HG03066 (cell line): ENCODE measurements at regions not wholly inside any gene's neighbourhood (a gene's known extent, or its start where the extent isn't known, plus 50 kb on each side); places are given as distances from the start of the nearest gene placed in this dataset.
"Not testable (repeated sequence)": the region's sequence is repeated elsewhere in the genome, so short reads cannot be mapped to it uniquely, and the experiment has no call there.

Experiments used
- ATAC-seq: cut with Tn5 transposase; IDR thresholded peaks from one replicate; pipeline ENCODE4 v1.9.1; 2021; ENCODE audit warnings: low read depth; ENCODE audit not compliant: unreplicated experiment

DNA sequence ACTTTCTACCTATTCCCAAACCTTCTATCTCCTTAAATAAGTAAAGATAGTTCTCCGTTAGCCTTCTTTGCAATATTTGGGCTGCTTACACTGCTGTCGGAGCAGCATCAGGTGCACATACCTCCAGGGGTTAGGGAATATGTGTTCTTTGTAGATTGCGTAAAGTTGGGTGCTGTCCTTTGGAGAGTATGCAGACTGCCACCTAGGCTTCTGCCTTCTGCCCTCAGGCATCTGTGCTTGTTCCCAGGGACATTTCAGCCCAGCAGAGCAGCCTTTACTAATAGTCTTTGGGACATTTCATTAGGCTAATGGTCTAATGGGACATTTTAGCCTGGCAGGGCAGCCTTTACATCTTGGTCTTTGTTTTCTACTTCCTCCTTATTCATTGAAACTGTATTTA, 260.6 kb downstream of the TPBG start:
- ATAC-seq = no peak

DNA sequence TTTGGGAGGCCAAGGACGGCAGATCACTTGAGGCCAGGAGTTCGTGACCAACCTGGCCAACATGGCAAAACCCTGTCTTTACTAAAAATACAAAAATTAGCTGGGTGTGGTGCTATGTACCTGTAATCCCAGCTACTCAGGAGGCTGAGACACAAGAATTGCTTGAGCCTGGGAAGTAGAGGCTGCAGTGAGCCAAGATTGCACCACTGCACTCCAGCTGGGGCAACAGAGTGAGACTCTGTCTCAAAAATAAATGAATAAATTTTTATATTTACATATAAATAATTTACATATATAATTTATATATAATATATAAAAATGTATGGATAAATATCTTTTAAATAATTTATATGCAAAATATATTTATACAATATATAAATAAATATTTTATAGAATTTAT, 263.3 kb downstream of the TPBG start:
- not testable (repeated sequence) for ATAC-seq

DNA sequence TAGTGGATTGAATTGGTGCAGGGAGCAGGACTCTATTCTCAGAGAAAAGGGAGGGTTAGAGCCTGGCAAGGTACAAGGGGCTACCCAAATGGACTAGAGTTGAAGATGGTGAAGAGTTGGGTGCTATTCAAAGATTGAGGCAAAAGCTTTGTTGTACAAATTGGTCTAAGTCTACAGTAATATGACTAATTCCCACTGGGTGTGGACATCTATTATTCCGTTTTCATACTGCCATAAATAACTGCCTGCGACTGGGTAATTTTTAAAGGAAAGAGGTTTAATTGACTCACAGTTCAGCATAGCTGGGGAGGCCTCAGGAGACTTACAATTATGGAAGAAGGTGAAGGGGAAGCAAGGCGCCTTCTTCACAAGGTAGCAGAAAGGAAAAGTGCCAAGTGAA, 266.3 kb downstream of the TPBG start:
- no peak for ATAC-seq

DNA sequence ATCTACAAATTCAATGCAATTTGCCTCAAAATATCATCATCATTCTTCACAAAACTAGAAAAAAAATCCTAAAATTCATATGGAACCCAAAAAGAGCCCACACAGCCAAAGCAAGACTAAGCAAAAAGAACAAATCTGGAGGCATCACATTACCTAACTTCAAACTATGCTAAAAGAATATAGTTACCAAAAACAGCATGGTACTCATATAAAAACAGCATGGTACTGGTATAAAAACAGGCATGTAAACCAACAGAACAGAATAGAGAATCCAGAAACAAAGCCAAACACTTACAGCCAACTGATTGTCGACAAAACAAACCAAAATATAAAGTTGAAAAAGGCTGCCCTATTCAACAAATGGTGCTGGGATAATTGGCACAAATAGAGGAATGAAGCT, 278.1 kb downstream of the TPBG start:
- ATAC-seq = no peak

DNA sequence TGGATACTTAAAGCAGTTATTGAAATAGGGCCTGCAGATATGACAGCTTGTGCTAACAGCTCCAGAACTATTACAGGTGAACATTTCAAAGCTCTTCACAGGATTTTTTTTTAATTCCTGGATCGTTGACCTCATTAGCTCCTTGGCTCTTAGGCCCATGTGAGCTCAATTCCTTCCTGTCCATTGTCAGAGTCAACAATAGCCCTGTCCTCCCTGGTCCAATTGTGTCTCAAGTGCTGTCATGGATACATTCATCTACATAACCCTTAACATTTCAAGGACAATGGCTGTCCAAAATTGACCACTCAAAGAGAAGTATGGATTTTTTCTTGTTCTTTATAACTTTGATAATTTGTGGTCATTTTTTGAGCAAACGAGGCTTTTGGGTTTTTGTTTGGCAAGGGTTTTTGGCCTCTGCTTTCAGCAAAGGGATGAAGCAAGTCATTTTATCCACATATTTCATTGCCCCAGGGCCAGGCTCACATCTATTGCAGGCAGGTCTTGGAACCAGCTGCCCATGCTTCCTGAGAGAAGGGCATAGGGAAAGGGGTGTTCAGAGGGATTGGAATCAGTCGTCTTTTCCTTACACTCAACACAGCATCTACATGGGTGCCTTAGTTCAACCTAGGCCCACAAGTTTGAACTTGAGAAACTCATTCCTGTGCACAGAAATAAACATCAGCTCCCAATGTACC, 282.1 kb downstream of the TPBG start:
- ATAC-seq = no peak

DNA sequence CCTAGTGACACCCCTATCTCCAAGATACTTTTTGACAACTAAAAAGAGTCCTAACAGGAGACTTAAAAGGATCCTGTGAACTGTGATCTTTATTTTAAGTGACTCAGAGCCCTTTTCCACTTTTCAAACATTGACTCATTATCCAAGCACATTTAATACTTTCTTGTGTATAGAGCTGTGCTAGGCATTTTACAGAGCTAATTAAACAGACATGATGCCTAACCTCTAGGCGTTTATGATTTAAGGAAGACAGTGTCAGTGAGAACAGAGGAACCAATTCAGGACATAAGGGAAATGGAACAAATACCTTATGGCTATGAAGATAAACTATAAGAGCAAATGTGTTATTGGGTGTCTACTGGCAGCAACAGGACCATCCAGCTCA, 282.6 kb downstream of the TPBG start:
- ATAC-seq = no peak

DNA sequence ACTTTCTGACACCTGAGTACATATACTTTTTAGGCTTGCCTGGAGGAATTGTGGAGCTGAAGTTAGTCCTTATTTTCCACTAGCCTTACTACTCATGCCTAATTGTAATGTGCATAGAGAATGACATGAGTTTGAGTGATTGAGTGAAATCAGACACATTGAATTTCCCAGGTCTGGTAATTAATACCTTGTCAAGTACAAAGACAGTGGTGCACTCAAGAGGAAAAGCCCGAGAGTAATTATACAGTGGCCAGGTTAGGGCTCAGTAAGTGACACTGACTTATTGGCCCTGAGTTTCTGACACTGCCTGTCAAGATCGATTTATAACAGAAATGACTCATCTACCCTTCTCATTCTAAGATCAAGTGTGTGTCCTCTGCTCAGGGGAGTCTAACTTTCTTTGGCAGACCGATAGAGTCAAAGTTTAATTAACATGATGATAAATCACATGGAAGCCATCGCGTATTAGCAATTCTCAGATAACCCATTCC, 288.3 kb downstream of the TPBG start:
- no peak for ATAC-seq

DNA sequence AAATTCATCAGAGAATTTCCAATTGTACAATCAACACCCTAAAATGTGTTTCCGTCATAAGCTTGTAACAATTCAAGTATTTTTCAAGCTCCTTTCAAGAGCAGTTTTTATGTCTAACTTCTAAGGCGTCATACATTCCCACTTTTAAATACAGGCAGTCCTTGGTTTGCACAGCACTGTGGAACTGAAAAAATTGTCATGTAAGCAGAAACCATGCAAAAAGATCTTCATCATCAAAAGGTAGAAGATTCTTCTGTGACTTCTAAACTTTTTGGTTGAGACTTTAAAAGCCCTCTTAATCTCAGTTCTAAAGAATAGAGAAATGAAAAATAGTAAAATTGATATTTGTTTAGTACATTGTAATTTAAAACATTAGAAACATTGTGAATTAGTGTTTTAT, 315.6 kb downstream of the TPBG start:
- no peak for ATAC-seq

DNA sequence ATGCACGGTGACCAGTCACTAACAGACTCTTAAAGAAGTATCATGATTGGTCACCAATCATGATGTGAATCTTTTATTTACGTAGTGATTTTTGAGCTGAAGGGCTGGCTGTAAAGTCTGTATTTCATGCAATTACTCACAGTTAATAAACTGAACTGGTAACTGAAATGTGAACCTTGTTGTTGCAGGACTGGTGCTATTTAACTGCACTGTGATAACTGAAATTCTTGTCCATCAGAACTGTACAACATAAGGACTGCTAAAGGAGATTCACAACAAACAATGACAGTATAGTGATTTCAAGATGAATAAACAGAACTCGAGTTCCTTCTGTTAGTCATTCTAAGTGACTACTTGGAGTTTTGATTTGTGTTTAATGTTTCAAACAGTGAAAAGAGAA, 316.6 kb downstream of the TPBG start:
- ATAC-seq = no peak

DNA sequence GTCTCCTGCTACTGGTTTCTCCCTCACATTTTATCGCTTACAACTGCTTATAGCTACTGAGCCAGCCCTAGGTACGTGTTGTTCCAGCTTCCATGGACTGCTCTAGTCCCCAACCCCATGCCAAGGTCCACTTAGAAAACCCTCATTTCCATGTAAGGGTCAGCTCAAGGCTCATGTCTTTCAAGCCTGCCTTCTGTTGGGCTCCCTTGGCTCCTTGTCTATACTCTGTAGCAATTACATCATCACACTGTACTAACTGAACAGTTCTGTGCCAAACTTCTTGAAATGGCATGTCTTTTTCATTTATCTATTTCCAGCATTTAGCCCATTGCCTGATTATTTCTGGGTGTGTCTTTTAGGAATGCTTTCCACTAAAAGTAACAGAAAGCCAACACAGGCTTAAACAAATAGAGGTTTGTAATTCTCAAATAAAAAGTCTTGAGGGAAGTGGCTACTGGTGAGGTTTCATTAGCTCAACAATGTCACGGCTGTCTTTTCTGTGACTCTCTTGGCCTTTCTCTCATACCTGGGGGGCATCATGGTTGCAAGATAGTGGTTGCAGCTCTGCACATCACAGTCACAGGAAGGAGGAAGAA, 317.6 kb downstream of the TPBG start:
- no peak for ATAC-seq

DNA sequence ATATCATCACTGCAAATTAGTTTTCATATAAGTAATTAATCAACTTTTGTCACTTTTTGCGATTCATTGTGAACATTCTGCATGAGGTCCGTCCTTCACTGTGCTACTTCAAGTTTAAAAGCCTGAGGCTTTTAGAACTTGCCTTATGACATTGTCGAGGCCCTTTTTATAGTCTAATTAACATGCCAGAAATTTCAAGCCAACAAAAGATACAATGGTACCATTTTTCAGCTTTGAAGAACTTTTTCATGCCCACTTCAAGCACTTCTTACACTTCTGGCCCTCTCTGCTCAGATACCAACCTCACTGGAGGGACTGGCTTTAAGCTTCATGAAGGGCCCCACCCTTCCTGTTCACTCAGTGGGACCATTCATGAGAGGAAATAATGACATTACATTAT, 323.1 kb downstream of the TPBG start:
- no peak for ATAC-seq

DNA sequence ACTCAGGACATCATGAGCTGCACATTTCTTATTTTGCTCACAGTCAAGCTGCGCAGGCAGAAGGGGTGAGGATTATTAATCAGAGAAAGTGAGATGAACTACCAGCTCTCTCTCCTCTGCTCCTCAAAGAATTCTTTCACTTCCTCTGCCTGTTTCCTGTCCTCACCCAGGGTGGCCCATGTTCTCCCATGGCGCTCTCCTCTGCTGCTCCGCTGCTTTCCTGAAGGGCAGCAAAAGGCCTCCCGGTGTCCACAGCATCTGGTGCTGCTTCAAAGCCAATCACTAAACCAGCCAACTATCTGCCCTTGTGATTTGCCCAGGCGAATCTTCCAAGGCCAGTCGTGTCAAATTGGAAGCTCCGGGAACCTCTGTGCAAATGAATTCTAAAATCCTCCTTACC, 324.2 kb downstream of the TPBG start:
- no peak for ATAC-seq

DNA sequence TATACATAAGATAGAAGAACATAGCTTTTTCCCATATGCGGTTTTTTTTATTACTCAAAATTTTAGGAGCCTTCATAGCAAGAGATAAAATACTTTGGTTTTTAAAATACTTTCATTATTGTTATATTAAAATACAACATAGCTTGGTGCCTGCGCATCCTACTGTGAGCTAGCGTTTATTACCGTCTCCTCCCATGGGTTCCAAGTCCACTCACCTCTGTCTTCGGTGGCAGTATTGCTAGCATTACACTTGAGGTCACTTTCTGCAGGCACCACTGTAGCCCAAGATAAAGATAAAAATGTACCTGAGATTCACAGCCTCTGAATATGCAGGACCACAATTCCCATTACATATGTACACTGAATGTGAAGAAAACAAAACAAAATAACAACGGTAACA, 326.7 kb downstream of the TPBG start:
- ATAC-seq = no peak

DNA sequence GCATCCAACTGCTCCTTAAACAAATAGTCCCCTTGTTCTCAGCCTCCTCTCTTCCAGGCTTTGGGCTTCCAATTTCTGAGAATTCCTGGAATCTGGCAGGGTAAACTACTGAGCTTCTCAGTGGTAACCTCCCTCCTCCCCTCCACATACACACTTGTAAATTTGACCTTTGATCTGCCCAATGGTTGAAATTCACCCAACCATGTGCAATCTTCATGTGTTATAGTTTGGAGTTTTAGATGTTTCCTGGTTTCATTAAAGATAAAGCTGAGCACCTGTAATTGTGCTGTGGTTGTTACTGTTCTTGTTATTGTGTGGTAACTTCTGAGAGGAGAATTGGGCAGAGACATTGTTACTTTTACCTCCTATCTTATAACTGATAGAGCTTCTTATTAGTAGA, 328.4 kb downstream of the TPBG start:
- no peak for ATAC-seq

DNA sequence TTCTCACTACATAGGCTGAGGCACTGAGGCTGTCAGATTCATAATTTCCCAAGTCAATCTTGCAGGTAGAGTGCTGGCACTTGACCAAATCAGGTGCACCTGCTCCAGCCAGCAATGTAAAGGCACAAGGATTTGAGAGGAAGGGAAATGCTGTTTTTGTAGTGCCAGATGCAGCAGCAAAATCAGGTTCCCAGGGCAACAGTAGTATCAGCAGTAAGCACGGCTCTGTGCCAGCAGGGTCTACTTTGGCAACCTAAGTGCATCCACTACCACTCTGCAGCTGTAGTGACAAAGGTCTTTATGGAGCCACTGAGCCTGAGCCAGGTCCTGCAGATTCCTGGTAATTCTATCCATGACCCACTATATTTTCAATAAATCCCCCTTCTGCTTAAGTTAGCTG, 329.5 kb downstream of the TPBG start:
- ATAC-seq = no peak

DNA sequence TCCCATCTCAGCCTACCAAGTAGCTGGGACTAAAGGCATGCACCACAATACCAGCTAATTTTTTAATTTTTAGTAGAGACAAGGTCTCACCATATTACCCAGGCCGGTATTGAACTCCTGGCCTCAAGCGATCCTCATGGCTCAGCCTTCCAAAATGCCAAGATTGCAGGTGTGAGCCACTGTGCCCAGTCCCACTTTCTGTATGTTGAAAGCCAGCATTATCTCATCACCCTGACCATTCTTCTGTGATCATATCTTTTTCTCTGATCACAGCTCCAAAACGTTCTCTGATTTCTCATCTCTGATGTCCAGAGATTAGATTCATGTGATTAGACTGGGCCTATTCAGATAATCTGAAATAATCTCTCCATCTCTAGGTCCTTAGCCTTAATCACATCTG, 337.7 kb downstream of the TPBG start:
- ATAC-seq = no peak

DNA sequence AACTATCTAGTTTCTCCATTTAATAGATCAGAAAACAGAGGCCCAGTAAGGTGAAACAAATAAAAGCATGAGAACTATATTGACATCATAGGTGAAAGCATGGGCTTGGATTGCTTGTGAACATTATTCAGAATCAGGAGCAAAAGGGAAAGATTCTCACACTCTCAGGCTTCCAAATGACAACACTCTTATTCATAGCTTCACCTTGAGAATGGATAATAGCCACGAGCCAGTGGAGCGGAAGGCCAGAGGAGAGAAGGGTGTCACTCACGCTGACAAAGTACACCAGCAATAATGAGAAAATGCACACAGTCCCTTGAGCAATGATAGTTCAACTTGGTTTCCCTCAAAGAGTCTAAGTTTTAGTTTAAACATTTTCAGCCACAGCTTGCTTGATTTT, 339.0 kb downstream of the TPBG start:
- no peak for ATAC-seq

DNA sequence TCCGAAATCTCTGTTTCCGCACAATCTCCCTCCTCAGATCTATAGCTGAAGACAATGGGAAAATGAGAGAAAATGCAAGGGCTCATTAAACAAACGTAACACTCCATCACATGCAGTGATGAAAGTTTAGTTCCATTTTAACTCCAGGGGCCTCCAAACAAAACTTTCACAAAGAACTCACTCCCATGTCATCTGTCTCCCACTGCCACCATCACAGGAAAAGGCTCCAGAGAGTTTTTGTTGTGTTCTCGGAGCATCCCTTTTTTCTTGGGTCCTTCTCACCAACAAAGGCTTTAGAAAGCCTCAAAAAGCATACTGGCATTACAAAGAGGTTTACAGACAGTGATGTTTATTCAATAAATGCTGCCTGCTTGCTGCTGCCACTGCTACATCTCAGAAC, 339.6 kb downstream of the TPBG start:
- no peak for ATAC-seq

DNA sequence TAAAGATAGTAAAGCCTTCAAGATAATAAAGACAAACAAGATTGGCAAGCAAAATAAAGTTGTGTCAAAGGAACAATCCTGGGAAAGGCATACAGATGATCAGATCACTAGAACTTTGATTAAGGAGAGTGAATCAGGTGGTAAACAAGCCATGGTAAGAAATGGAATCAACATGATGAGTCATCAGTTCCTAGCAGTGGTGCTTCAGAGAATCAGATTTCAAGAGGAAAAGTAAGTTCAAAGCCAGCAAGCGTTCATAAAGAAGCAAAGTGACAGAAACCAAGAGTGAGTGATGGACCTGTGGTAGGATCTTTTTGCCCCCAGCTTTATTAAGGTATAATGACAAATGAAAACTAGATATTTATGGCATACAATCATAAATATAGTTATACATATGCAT, 340.4 kb downstream of the TPBG start:
- no peak for ATAC-seq

DNA sequence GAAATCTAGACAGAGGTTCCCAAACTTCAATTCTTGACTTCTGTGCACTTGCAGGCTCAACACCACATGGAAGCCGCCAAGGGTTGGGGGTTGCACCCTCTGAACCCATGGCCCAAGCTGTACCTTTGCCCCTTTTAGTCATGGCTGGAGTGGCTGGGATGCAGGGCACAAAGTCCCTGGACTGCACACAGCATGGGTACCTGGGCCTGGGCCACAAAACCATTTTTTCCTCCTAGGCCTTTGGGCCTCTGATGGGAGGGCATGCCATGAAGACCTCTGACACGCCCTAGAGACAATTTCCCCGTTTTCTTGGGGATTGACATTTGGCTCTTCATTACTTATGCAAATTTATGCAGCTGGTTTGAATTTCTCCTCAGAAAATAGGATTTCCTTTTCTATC, 342.0 kb downstream of the TPBG start:
- no peak for ATAC-seq

DNA sequence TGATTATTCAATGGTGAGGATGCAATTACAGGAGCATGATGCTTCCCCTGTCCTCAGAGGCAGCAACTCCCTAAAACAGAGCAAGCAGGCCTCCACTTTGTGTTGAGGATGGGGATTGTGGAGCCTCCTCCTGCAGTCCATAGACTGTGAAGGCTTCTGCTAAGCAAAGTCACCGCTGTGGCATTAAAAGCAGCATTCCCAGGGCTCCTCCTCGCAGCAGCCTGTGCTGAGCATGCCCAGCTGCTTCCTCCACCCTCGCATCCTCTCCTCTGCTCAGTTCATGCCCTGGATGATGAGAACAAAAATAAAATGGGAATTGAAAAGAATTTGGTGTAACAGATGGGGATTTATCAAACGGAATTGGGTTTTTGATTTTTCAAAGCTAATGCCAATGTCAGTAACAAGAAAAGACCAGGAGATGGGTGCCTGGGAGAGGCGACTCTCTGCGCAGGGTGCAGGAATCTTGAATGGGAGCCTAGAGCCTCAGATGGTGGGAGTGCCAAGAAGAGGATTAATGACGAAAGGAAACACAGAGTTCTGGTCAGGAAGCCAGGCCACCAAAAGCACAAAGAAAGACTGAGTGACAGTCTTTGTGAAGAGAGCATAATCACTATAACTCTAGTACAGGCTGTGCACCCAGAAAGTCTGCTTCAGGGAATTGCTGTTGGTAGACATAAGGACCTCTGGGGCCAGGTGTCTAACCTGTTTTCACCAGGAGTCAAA, 347.6 kb downstream of the TPBG start:
- ATAC-seq = no peak

DNA sequence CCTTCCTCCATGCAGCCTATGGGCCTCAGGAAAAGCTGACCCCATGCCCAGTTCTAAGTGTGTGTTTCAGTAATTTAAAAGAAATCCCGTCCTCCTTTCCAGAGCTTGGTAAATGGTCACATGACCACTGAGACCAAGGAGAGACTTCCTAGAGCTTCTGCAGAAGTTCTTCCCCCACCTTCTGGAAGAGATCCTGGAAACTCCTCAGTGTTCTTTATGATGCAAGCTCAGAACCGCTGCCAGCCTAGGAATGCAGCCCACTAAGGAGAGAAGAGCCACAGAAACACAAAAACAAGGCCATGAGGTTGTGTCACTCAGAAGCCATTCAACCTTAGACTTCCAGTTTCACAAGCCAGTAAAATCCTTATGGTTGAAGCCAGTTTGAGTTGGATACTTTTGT, 348.4 kb downstream of the TPBG start:
- ATAC-seq = no peak
